AG10803 (cell line): ENCODE measurements at regions not wholly inside any gene's neighbourhood (a gene's known extent, or its start where the extent isn't known, plus 50 kb on each side); places are given as distances from the start of the nearest gene placed in this dataset.

ENCODE experiments used
- DNase-seq: peaks from one replicate; pipeline ENCODE4 v3.0.0; 2010; ENCODE audit warnings: low read depth
- H3K4me3 ChIP-seq: 2 replicates; pipeline ENCODE4 v1.5.1; 2011; ENCODE audit warnings: mild to moderate bottlenecking, low read length, control low read depth
- TF ChIP-seq, protein P1 (sequence below): conservative IDR thresholded peaks from 2 replicates; pipeline ENCODE4 v1.5.1; 2011; ENCODE audit warnings: mild to moderate bottlenecking, low read length, control low read depth, inconsistent platforms

- no peak for DNase-seq
- H3K4me3 ChIP-seq = no peak overlapping the region
- TF ChIP-seq, protein P1, sequence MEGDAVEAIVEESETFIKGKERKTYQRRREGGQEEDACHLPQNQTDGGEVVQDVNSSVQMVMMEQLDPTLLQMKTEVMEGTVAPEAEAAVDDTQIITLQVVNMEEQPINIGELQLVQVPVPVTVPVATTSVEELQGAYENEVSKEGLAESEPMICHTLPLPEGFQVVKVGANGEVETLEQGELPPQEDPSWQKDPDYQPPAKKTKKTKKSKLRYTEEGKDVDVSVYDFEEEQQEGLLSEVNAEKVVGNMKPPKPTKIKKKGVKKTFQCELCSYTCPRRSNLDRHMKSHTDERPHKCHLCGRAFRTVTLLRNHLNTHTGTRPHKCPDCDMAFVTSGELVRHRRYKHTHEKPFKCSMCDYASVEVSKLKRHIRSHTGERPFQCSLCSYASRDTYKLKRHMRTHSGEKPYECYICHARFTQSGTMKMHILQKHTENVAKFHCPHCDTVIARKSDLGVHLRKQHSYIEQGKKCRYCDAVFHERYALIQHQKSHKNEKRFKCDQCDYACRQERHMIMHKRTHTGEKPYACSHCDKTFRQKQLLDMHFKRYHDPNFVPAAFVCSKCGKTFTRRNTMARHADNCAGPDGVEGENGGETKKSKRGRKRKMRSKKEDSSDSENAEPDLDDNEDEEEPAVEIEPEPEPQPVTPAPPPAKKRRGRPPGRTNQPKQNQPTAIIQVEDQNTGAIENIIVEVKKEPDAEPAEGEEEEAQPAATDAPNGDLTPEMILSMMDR = no peak
Observed at GRCh38 chr9:119483153-119483552, 113.9 kb upstream of the BRINP1 start.

- no peak overlapping the region for H3K4me3 ChIP-seq
- TF ChIP-seq, protein P1 = no peak
- DNase-seq = no peak
Observed at GRCh38 chr9:119477197-119477596, 108.0 kb upstream of the BRINP1 start.

- no peak for DNase-seq
- TF ChIP-seq, protein P1 = no peak
- no peak overlapping the region for H3K4me3 ChIP-seq
Observed at GRCh38 chr9:119458068-119458467, 88.8 kb upstream of the BRINP1 start.

DNA sequence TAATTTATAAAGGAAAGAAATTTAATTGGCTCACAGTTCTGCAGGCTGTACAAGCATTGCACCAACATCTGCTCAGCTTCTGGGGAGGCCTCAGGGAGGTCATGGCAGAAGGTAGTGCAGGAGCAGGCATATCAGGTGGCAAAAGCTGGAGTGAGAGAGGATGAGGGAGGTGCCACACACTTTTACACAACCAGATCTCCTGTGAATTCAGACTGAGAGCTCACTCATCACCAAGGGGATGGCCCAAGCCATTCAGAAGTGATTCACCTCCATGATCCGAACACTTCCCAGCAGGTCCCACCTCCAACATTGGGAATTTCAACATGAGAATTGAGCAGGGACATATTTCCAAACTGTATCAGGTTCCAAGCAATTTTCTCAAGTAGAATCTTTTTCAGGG is 84.7 kb upstream of the BRINP1 start:
- TF ChIP-seq, protein P1 = no peak
- no peak overlapping the region for H3K4me3 ChIP-seq
- peak; percentile 22 for DNase-seq

GRCh38 chr9:119453490-119453911 is 84.3 kb upstream of the BRINP1 start:
- TF ChIP-seq, protein P1 = no peak
- peak; percentile 40 for DNase-seq
- no peak overlapping the region for H3K4me3 ChIP-seq

DNA sequence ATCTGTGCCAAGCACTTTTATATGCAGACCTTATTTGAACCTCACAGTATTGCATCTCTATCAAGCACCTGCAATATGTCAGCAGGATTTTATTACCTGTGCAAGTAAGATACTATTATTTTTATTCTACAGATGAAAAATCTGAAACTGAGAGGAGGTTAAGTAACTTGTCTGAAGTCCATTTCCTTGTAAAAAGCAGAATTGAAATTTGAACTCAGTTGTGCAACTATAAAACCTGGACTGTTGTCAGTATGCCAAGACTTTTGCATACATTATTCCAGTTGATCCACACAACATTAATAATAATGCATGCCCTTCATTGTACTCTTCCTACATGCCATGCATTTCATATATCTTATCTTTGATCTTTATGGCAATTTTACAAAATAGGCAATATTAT is 82.2 kb upstream of the BRINP1 start:
- TF ChIP-seq, protein P1 = no peak
- H3K4me3 ChIP-seq = no peak overlapping the region
- DNase-seq = no peak

DNA sequence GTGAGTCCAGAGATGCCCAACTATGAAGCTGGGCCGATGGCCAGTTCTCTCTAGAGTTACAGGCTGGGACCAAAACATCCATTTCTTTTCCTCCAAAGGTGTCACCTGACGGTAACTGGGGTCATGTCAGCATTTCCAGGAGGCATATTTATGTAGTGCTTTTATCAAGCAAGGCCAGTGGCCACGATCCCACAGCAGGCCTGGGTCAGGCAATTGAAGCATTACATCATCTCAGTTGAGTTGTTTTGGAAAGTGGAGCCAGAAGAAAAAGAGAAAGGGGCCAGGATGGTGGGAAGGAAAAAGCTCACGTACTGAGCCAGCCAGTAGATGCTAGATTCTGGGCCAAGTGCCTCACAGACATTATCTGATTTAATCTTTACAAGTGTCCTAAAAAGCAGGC is 73.9 kb upstream of the BRINP1 start:
- TF ChIP-seq, protein P1 = no peak
- DNase-seq = no peak
- H3K4me3 ChIP-seq = no peak overlapping the region
